Stimulated activated CD8-positive, alpha-beta memory T cell treated with anti-CD3 and anti-CD28 coated beads, Interleukin-12 subunit alpha, Interleukin-12 subunit beta, amount 100 ng/mL, for 1 hour (primary cell): ENCODE measurements at regions not wholly inside any gene's neighbourhood (a gene's known extent, or its start where the extent isn't known, plus 50 kb on each side); places are given as distances from the start of the nearest gene placed in this dataset.
"Not testable (repeated sequence)": the region's sequence is repeated elsewhere in the genome, so short reads cannot be mapped to it uniquely, and the experiment has no call there.

Source experiments
- DNase-seq: peaks from one replicate; pipeline ENCODE4 v3.0.0-alpha.2; 2020; ENCODE audit warnings: low read depth

DNA sequence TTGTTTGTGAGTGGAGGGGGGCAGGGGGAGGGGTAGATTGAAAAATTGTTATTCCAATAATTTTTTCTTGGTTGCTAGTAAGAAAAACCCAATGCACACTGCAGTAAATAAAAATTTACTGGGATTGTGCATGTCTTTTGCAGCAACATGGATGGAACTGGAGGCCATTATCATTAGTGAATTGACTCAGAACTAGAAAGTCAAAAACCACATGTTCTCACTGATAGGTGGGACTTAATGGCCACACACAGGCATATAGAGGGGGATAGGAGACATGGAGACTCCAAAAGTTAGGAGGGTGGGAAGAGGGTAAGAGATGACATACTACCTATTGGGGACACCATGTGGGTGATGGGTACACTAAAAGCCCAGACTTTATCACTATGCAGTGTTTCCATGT lies 67.2 kb downstream of the BUB3 start:
- DNase-seq, result no peak

DNA sequence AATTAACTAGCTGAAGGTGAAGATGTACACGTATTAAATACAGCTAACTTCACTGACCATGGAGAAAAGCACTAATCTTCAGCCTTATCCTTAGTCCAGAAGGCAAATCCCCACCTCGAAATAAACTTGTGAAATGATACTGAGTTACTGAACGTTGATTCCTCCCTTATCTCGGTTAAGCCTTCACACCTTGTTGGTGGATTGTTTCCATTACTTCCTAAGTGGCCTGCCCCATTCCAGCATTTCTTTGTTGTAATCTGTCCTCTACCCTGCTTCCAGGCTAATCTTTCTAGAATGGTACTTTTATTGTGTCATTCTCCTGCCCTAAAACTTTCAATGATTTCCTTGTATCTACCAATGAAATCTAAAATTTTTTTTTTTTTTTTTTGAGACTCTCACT lies 68.6 kb downstream of the BUB3 start:
- no peak for DNase-seq

DNA sequence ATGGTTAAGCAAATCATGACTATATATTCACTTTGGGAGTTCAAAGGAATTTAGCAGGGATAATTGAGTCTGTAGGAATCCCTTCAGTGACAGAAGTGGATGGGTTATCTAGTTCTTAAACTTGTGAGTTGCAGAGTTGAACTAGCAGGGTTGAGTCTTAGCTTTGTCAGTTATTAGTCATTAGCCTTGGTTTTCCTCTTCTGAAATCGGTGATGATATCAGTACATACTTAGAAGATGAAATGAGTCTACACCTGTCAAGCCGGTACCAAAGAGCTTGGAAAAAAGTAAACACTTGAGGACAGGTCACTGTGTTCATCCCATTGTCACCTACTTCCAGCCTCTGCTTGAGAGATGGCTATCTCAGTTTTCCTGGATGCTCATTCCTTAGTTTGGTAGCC lies 73.5 kb downstream of the BUB3 start:
- no peak for DNase-seq

DNA sequence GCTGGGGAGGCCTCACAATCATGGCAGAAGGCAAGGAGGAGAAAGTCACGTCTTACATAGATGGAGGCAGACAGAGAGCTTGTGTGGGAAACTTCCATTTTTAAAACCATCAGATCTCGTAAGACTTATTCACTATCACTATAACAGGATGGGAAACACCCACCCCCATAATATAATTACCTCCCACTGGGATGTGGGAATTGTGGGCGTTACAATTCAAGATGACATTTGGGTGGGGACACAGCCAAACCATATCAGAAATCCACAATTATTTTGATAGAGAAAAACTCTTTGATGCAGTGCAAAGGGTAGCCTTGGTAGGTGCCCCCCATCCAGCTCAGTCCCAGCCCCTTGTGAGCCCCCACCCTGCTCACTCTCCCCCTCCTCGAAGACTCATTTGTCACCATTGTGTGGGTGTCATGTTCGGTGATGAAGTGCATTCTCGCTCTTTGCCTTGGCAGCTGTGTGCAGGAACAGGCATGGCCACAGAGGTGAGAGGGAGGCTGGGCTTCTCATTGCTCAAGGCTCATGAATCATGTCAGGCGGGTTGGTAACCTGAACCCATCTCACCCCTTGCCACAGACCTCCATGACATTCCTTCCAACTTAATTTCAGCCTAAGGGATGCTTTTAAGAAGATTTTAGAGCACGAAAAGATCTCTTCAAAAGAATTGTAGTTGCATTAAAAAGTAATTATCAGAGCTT lies 75.9 kb downstream of the BUB3 start:
- DNase-seq, result no peak

DNA sequence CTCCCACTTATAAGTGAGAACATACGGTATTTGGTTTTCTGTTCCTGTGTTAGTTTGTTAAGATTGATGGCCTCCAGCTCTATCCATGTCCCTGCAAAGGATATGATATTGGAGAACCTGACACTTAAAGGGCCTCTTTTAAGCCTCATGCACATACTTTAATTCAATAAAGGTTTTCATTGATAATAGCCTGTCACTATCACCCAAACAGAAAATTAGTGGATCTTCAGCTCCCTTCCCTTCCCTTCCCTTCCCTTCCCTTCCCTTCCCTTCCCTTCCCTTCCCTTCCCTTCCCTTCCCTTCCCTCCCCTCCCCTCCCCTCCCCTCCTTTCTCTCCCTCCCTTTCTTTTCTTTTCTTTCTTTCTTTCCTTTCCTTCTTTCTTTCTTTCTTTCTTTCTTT lies 78.7 kb downstream of the BUB3 start:
- not testable (repeated sequence) for DNase-seq

DNA sequence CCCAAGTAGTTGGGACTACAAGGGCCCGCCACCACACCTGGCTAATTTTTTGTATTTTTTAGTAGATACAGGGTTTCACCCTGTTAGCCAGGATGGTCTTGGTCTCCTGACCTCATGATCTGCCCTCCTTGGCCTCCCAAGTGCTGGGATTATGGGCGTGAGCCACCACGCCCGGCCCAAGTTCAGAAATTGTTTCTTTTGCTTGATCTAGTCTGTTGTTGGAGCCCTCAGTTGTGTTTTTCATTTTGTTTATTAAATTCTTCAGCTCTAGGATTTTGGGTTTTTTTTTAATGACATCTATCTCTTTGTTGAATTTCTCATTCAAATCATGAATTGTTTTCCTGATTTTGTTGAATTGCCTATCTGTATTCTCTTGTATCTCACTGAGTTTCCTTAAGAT lies 80.8 kb downstream of the BUB3 start:
- not testable (repeated sequence) for DNase-seq

DNA sequence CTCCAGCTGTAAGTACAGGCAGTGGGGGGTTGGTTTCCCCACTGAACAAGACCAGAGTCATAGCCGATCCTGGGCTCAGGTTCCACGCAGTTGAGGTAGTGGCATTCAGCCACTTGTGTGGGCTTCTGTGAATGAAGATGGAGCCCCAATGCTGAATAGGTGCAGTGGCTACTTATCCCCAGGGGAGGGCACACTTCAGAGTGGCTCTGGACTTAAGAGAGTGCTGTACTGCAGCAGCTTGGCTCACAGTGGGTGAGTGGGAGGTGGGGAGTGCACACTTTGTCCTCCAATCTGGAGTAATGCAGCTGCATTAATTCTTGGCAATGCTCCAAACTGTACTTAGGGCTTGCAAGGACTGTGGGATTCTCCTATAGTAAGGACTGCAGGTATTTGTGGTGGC lies 81.9 kb downstream of the BUB3 start:
- no peak for DNase-seq

DNA sequence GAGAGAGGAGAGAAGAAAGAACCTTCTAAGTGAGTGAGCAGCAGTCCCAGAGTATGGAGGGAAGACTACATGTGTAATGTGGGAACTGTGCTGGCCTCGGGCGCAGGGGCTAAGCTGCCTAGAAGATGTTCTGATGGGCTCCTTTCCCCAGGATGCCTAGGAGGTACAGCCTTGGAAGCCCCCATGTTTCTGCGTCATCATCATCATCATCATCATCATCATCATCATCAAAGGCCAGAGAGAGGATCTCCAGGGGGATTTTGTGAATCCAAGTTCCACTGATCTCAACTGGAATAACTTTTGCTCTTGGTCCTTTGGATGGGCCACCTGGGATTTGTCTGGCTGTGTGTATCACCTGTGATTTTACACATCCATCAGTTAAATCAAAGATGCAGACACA lies 86.0 kb downstream of the BUB3 start:
- no peak for DNase-seq

DNA sequence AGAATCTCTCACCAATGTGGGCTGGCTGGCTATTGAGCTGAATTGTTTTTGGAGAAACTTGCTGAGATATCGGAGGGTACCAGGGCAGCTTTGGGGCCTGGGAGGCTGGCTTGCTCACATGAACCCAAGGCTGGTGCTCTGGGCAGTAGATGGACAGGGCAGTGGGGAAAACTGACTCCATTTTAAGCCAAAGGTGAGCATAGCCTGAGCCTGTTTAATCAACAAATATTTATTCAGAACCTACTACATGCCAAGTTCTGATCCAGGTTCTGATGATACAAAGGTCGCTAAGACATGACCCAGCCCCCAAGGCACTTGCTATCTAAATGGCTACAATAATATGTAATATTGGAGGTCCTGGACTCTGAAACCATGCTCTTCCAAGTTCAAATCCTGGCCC lies 86.6 kb downstream of the BUB3 start:
- no peak for DNase-seq

DNA sequence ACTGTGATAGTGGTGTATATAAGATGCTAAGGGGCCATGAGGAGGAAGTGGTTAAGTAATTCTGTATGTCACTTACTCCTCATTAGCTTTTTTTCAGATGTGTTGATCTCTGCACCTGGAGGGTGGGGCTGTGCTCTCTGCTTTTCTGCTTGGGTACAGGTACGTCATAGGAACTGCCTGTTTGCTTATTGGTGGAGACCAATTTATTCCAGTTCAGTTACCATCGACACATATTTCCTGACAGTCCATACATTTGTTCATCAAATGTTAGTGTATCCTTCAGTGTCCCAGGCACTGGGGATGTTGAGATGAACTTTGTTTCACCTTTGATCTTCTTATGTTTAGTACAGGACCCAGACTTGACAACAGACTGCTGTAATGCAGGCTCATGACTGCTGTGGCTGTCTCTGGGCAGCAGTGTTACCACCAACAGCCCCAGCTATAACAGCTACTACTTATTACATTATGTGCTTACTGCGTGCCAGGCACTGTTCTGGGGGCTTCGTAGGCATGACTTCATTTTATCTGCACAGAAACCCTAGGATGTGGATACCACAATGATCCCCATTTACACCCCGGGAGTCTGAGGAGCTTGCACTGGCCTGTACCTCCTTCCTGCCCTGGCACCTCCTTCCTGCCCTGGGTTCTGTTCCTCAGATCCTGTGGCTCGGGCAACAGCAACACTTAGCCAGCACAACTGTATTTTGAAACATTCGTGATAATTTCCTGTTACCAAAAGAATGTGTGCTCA lies 87.4 kb downstream of the BUB3 start:
- peak; percentile 10 for DNase-seq

DNA sequence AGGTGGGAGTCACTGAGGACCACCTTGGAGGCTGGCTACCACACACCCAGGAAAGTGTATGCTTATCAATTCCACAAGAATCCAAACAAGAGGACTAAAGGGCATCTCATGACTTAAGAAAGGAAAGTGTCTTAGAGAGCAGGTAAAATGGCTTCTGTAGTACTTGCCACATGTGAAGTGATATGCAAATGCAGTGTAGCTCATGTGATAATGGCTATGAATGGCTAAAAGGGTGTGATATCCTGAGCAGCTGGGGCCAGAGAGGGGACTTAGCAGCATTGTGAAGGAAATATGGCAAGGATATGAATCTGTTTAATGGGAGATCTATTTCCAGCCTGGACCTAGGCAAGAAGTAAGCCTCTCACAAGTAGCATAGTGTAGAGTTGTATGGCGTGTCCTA lies 90.5 kb downstream of the BUB3 start:
- DNase-seq, result no peak

DNA sequence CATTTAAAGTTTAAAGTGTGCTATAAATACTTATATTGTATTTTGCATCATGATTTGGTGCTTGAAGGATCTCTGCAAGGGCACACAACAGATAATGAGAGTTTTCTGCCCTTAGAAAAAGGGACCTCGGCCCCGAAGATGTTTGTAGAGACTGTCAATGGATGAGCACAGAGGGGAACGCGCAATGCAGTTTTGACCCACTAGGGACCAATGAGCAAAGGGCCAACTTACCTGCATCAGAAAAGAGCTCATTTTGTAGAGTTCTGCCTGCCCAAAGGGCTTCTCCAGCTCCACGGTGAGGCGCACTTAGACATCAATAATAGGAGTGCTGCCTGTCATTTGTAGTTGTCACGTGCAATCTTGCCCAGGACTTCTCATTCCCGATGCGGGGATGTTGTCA lies 91.1 kb downstream of the BUB3 start:
- no peak for DNase-seq

DNA sequence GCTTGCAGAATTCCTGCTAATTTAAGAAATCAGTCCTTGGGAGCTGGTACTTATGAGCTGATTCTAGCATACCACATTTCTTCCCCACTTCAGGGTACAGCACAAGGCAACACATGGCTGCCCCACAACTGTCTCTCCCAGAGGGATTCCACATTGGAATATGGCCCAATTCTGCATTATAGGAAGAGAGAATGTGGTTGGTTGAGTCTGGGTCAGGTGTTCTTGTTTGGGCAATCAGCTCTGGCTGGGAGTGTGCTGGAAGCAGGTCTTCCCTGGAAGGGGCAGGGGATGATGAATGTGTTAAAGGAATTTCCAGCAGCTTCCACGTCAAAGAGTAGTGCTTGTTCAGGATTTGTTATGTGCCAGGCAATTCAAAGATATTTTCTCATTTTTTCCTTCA lies 95.7 kb downstream of the BUB3 start:
- DNase-seq, result no peak

DNA sequence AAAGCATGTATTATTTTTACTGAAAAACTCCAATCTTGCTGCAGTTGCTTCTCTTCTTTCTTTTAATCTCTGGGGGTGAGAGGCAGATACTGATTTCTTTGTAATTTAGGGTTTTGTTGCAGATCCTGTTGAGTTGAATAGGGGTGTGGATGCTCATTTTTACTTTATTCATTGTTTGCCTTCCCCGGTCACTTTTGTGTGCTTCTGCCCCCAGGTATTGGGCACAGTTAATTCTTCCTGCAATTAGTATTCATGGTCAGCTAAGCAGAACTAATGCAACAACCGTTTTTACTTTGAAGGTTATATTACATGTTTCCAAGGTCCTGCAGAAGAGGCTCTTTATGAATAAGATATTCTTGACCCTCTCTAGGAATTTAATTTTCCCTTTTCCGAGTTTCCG lies 96.4 kb downstream of the BUB3 start:
- no peak for DNase-seq

DNA sequence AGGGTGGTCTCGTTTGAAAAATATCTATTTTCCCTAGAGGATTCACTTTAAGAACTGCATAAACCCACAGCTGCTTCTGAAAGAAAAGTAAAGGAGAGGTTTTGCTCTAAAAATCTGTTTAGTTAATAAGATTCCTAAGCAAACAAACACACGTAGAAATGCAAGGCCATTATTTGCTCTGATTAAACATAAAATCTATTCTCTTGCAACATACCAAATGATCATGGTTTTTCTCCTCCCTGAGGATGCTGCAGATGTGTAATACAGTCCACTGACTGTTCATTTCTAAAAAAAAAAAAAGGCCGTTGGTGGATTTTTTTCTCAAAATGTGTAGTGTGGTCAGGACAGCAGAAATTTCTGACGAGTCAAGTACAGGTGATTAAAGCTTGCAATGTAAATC lies 98.6 kb downstream of the BUB3 start:
- no peak for DNase-seq

DNA sequence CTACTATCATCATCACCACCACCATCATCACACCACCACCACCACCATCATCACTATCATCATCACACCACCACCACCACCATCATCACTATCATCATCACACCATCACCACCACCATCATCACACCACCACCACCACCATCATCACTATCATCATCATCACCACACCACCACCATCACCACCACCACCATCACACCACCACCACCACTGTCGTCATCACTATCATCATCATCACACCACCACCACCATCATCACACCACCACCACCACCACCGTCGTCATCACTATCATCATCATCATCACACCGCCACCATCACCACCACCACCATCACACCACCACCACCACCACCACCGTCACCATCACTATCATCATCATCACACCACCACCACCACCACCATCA lies 100.1 kb downstream of the BUB3 start:
- not testable (repeated sequence) for DNase-seq

DNA sequence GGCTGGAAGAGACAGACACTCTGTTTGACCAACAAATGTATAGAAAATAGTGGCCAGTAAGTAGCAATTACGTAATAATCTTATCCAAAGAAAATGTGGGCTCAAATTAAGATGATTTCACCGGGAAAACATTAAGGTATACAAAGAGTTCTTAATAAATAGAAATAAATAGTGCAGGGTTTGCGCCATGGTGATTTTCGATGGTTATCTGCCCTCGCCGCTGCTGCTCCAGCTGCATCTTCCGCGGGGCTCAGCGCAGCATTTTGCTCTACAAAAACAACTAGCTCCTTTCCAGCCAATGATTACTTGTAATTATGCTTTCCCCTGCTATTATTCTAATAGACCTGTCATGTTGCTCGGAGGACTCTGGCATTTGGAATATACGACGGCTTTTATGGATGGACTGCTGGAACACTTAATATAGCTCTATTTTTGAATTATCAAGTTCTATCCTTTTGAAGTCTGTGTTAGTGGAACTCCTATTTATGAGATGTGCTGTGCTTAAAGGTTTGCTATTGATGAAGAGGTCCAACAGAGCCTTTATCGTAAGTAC lies 103.8 kb downstream of the BUB3 start:
- no peak for DNase-seq

DNA sequence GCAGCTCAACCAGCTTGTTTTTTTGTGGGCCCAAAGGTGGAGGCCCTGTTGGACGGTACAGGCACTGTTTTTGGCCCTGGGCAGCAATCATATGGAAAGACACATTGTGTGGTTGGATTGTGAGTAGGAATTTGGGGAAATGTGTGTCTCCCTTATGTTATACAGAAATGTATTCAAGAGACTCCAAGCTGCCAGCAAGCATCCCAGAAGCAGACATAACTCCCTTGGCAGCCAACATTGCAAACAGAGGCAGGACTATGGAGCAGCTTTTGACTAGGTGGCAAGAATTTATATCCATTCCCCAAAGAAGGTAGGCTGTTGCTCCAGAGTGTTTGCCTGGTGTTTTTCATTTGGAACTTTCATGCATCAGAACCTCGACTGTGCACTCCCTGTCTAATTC lies 104.9 kb downstream of the BUB3 start:
- DNase-seq, result no peak

DNA sequence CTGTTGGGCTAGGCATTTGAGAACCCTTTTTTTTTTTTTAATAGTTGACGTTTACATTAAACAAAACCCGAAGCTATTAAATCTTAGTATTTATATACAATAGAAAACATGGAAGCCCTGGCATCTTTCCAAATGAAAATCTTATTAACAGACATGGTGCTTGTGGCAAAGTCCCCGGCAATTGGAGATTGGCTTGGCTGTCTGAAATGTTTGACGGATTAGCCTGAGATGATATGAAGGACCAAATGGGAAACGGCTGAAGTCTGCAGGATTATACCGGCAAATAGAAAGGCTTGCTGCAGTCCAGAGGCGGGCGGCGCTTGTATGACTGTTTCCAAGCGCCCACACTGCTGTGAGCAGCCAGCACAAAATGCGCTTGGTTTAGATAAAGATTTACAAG lies 105.6 kb downstream of the BUB3 start:
- no peak for DNase-seq

DNA sequence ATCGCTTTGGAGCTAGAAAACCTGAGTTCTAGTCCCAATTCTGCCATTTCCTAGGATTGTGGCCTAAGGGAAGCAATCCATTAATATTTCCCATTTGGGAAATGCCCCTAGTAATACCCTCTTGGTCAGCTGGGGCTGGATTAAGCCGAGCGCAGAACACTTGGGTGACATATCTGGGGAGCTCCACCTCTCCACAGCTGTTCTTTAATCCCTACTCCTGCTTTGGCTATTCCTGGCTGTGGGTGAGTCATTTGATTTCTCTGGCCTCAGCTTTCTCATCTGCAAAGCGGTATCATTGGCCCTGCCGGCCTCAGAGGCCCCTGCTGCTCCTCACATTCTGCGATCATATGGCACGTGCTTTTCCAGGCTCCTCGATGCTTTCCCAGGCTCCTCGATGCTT lies 108.3 kb downstream of the BUB3 start:
- no peak for DNase-seq

DNA sequence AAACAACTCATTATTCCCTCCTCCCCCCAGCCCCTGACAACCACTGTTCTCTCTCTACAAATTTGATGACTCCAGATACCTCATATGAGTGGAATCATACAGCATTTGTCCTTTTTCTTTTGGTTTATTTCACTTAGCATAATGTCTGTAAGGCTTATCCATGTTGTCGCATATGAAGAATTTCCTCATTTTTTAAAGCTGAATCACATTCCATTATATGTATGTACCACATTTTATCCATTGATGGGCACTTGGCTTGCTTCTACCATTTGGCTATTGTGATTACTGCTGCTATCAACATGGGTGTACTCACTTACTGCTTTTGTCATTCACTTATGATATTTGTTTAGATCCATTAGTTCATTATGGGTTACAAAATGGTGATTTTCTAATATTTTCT lies 112.8 kb downstream of the BUB3 start:
- DNase-seq, result no peak

DNA sequence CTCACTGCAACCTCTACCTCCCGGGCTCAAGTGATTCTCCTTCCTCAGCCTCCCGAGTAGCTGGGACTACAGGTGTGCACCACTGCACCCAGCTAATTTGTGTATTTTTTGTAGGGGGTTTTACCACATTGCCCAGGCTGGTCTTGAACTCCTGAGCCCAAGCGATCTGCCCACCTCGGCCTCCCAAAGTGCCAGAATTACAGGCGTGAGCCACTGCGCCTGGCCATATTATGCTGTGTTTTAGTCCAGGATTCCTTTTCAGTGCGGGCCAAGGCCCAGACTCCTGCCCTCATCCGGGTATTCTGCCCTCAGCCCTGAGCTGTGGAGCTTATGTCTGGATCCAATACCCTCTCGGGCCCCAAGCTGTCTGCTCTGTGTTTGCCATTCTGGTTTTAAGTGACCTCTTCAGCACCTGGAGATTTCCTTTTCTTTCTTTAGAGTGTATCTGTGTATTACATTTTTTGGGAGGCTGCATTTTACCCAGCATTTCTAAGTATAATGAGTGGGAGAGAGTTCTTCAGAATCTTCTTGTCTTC lies 114.9 kb downstream of the BUB3 start:
- no peak for DNase-seq

DNA sequence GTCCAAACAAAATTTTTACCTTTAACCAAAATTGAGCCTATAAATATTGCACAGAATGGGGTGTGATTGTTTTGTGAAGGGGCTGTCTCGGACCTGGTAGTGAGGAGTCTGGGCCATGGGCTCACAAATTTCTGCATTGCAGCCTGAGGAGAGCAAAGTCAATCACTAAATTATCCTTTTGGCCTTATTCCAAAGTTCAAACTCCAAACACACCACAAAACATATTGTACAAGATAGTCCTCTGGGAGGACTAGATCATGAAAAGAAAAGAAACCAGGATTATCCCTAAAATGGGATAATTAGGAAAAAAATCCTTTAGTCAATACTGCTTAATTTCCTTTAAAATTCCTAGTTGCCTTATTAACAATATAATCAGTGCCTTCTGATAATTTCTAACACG lies 115.5 kb downstream of the BUB3 start:
- no peak for DNase-seq
